Effector memory CD4-positive, alpha-beta T cell (primary cell): ENCODE measurements at regions not wholly inside any gene's neighbourhood (a gene's known extent, or its start where the extent isn't known, plus 50 kb on each side); places are given as distances from the start of the nearest gene placed in this dataset.

Experiments
- DNase-seq, 3 donors: peaks; one replicate each; pipeline ENCODE4 v3.0.0-alpha.2; 2020
- H3K27ac ChIP-seq: 2 replicates; pipeline ENCODE4 v1.7.0; 2013; ENCODE audit warnings: mild to moderate bottlenecking, low read length, moderate library complexity; ENCODE audit not compliant: insufficient read depth, poor library complexity, severe bottlenecking
- H3K27me3 ChIP-seq: replicated peaks from 2 replicates; pipeline ENCODE4 v1.7.0; 2013; ENCODE audit warnings: mild to moderate bottlenecking, low read length; ENCODE audit not compliant: insufficient read depth, control insufficient read depth, poor library complexity, severe bottlenecking
- H3K36me3 ChIP-seq: 2 replicates; pipeline ENCODE4 v1.7.0; 2013; ENCODE audit warnings: mild to moderate bottlenecking, low read length, moderate library complexity; ENCODE audit not compliant: control insufficient read depth, insufficient read depth
- H3K4me1 ChIP-seq: 2 replicates; pipeline ENCODE4 v1.7.0; 2013; ENCODE audit warnings: low read length, mild to moderate bottlenecking; ENCODE audit not compliant: control insufficient read depth, insufficient read depth, poor library complexity, severe bottlenecking
- H3K4me3 ChIP-seq: 2 replicates; pipeline ENCODE4 v1.7.0; 2013; ENCODE audit warnings: low read length, low read depth, mild to moderate bottlenecking; ENCODE audit not compliant: insufficient read depth, poor library complexity, severe bottlenecking
- H3K9me3 ChIP-seq: 2 replicates; pipeline ENCODE4 v1.7.0; 2013; ENCODE audit warnings: mild to moderate bottlenecking, low read length, moderate library complexity; ENCODE audit not compliant: control insufficient read depth

- Histone ChIP-seq H3K27ac (no peak overlapping the region), H3K36me3 (no peaks in the 10 kb centered on the region), H3K4me1 (no peaks in the 10 kb centered on the region), H3K27me3 (no peaks in the 10 kb centered on the region), H3K4me3 (no peak overlapping the region), H3K9me3 (no peaks in the 10 kb centered on the region)
- no peak for DNase-seq
Measured at GRCh38 chr2:18396329-18397010, 164.0 kb downstream of the RDH14 start.

GRCh38 chr2:18395555-18395954 lies 164.9 kb downstream of the RDH14 start:
- Histone ChIP-seq H3K27ac (no peak overlapping the region), H3K4me3 (no peak overlapping the region), H3K4me1 (no peaks in the 10 kb centered on the region), H3K9me3 (no peaks in the 10 kb centered on the region), H3K27me3 (no peaks in the 10 kb centered on the region), H3K36me3 (no peaks in the 10 kb centered on the region)
- no peak for DNase-seq

- no peak overlapping the region for H3K27ac ChIP-seq
Measured at GRCh38 chr2:18387441-18388206, 172.8 kb downstream of the RDH14 start.

GRCh38 chr2:18384242-18384641 lies 176.2 kb downstream of the RDH14 start:
- Histone ChIP-seq H3K4me3 (no peak overlapping the region), H3K4me1 (no peaks in the 10 kb centered on the region), H3K9me3 (no peaks in the 10 kb centered on the region), H3K27ac (no peak overlapping the region), H3K27me3 (no peaks in the 10 kb centered on the region), H3K36me3 (no peaks in the 10 kb centered on the region)
- no peak for DNase-seq

More at GRCh38 chr2:18387441-18388206, 172.8 kb downstream of the RDH14 start:
- Histone ChIP-seq H3K4me3 (no peak overlapping the region), H3K4me1 (no peaks in the 10 kb centered on the region), H3K27me3 (no peaks in the 10 kb centered on the region), H3K36me3 (no peaks in the 10 kb centered on the region), H3K9me3 (no peaks in the 10 kb centered on the region)
- DNase-seq = peak in 2 of 3 donors; percentile 12 to 33

- no peaks in the 10 kb centered on the region for H3K4me1 ChIP-seq
- DNase-seq = no peak
- H3K9me3 ChIP-seq = no peaks in the 10 kb centered on the region
- peaks cover 2% of the 10 kb centered on the region for H3K27me3 ChIP-seq
- no peak overlapping the region for H3K4me3 ChIP-seq
- no peak overlapping the region for H3K27ac ChIP-seq
- H3K36me3 ChIP-seq = no peaks in the 10 kb centered on the region
Measured at GRCh38 chr2:18381386-18381785, 179.1 kb downstream of the RDH14 start.

- Histone ChIP-seq H3K36me3 (no peaks in the 10 kb centered on the region), H3K4me3 (no peak overlapping the region), H3K9me3 (no peaks in the 10 kb centered on the region), H3K27me3 (peaks cover 2% of the 10 kb centered on the region), H3K27ac (no peak overlapping the region), H3K4me1 (no peaks in the 10 kb centered on the region)
- DNase-seq = no peak
Measured at GRCh38 chr2:18380321-18380720, 180.1 kb downstream of the RDH14 start.

- H3K4me3 ChIP-seq = no peak overlapping the region
- H3K4me1 ChIP-seq = no peaks in the 10 kb centered on the region
- H3K27ac ChIP-seq = no peak overlapping the region
- H3K36me3 ChIP-seq = no peaks in the 10 kb centered on the region
- no peak for DNase-seq
- H3K27me3 ChIP-seq = peaks cover 2% of the 10 kb centered on the region
- H3K9me3 ChIP-seq = no peaks in the 10 kb centered on the region
Measured at GRCh38 chr2:18379870-18380269, 180.6 kb downstream of the RDH14 start.

GRCh38 chr2:18378020-18378653 lies 182.3 kb downstream of the RDH14 start:
- H3K27me3 ChIP-seq = peaks cover 2% of the 10 kb centered on the region
- H3K36me3 ChIP-seq = no peaks in the 10 kb centered on the region
- no peak overlapping the region for H3K4me3 ChIP-seq
- H3K9me3 ChIP-seq = no peaks in the 10 kb centered on the region
- no peak for DNase-seq
- H3K27ac ChIP-seq = no peak overlapping the region
- H3K4me1 ChIP-seq = no peaks in the 10 kb centered on the region

- Histone ChIP-seq H3K4me1 (no peaks in the 10 kb centered on the region), H3K27ac (no peak overlapping the region), H3K9me3 (no peaks in the 10 kb centered on the region), H3K4me3 (no peak overlapping the region), H3K27me3 (peaks cover 2% of the 10 kb centered on the region), H3K36me3 (no peaks in the 10 kb centered on the region)
- no peak for DNase-seq
Measured at GRCh38 chr2:18376936-18377335, 183.5 kb downstream of the RDH14 start.

- Histone ChIP-seq H3K4me3 (no peak overlapping the region), H3K36me3 (no peaks in the 10 kb centered on the region), H3K27me3 (peaks cover 2% of the 10 kb centered on the region), H3K9me3 (no peaks in the 10 kb centered on the region), H3K27ac (no peak overlapping the region), H3K4me1 (no peaks in the 10 kb centered on the region)
- DNase-seq = no peak
Measured at GRCh38 chr2:18373664-18374063, 186.8 kb downstream of the RDH14 start.
